Ascending aorta (tissue), 2 donors: ENCODE measurements at regions not wholly inside any gene's neighbourhood (a gene's known extent, or its start where the extent isn't known, plus 50 kb on each side); places are given as distances from the start of the nearest gene placed in this dataset.

Experiments used
- DNase-seq, 2 donors: peaks; one replicate each; pipeline ENCODE4 v3.0.0-alpha.2; 2019; ENCODE audit warnings: low spot score in 2 of 2
- H3K27ac ChIP-seq, 2 donors: fragments of 200-600 bp; sonication (generic); one replicate each; pipeline ENCODE4 v1.5.1; 2016 to 2017; ENCODE audit warnings: mild to moderate bottlenecking in 1 of 2
- H3K27me3 ChIP-seq: fragments of 200-600 bp; sonication (generic); one replicate; pipeline ENCODE4 v1.5.1; 2017
- H3K36me3 ChIP-seq, 2 donors: fragments of 200-600 bp; sonication (generic); one replicate each; pipeline ENCODE4 v1.5.1; 2016
- H3K4me1 ChIP-seq, 2 donors: fragments of 200-600 bp; sonication (generic); one replicate each; pipeline ENCODE4 v1.5.1; 2016 to 2017; ENCODE audit warnings: mild to moderate bottlenecking in 1 of 2
- H3K4me3 ChIP-seq, 2 donors: fragments of 200-600 bp; sonication (generic); one replicate each; pipeline ENCODE4 v1.5.1; 2016 to 2017; ENCODE audit warnings: mild to moderate bottlenecking in 1 of 2
- H3K9me3 ChIP-seq, 2 donors: fragments of 200-600 bp; sonication (generic); one replicate each; pipeline ENCODE4 v1.5.1; 2016
- CTCF ChIP-seq, 3 experiments: fragments of 200-600 bp in 2 of 3; fragments of 450-650 bp in 1 of 3; sonication (generic) in 2 of 3; IDR thresholded peaks; one replicate each; pipeline ENCODE4 v1.5.1; 2016 to 2019; ENCODE audit warnings: antibody characterized with exemption in 3 of 3, mild to moderate bottlenecking in 1 of 3, moderate library complexity in 1 of 3
- intact Hi-C: fragments of 100-400 bp; cut with DNase I; formaldehyde crosslinking; loops from one replicate; pipeline ENCODE4 v1.15.1; 2023

- intact Hi-C loops: no loop called here
- H3K27me3 ChIP-seq: no peaks in the 10 kb centered on the region
- no peak for TF ChIP-seq CTCF (IDR thresholded peaks at IDR 0.05)
Observed at GRCh38 chr5:172548311-172548731, 92.7 kb upstream of the NEURL1B start.

GRCh38 chr5:172546196-172546595 lies 91.9 kb upstream of the SH3PXD2B start:
- Histone ChIP-seq H3K27ac (no peak overlapping the region), H3K36me3 (no peaks in the 10 kb centered on the region), H3K9me3 (no peaks in the 10 kb centered on the region), H3K27me3 (no peaks in the 10 kb centered on the region), H3K4me3 (no peak overlapping the region), H3K4me1 (no peaks in the 10 kb centered on the region)
- no peak for DNase-seq
- TF ChIP-seq CTCF (IDR thresholded peaks at IDR 0.05): no peak
- intact Hi-C loops: no loop called here

More at GRCh38 chr5:172548311-172548731, 92.7 kb upstream of the NEURL1B start:
- H3K4me1 ChIP-seq: no peaks in the 10 kb centered on the region
- H3K36me3 ChIP-seq: no peaks in the 10 kb centered on the region
- DNase-seq: no peak
- no peak overlapping the region for H3K27ac ChIP-seq
- no peaks in the 10 kb centered on the region for H3K9me3 ChIP-seq
- H3K4me3 ChIP-seq: no peak overlapping the region

GRCh38 chr5:172545291-172545801 lies 91.0 kb upstream of the SH3PXD2B start:
- DNase-seq: peak in 1 of 2 donors; percentile 50
- Histone ChIP-seq H3K27ac (no peak overlapping the region), H3K27me3 (no peaks in the 10 kb centered on the region), H3K36me3 (no peaks in the 10 kb centered on the region), H3K4me1 (no peaks in the 10 kb centered on the region), H3K9me3 (no peaks in the 10 kb centered on the region), H3K4me3 (no peak overlapping the region)
- intact Hi-C loops: no loop called here
- TF ChIP-seq CTCF (IDR thresholded peaks at IDR 0.05): no peak

- intact Hi-C loops: no loop called here
- no peak for TF ChIP-seq CTCF (IDR thresholded peaks at IDR 0.05)
- peak in 1 of 2 donors; percentile 47 for DNase-seq
- Histone ChIP-seq H3K27me3 (no peaks in the 10 kb centered on the region), H3K9me3 (no peaks in the 10 kb centered on the region), H3K27ac (no peak overlapping the region), H3K4me1 (no peaks in the 10 kb centered on the region), H3K36me3 (no peaks in the 10 kb centered on the region), H3K4me3 (no peak overlapping the region)
Observed at GRCh38 chr5:172544371-172545095, 90.2 kb upstream of the SH3PXD2B start.

GRCh38 chr5:172543484-172544298 lies 89.4 kb upstream of the SH3PXD2B start:
- intact Hi-C loops: no loop called here
- H3K27ac ChIP-seq: no peak overlapping the region
- H3K36me3 ChIP-seq: no peaks in the 10 kb centered on the region
- peak in 1 of 2 donors; percentile 30 for DNase-seq
- TF ChIP-seq CTCF (IDR thresholded peaks at IDR 0.05): no peak
- H3K4me3 ChIP-seq: no peak overlapping the region
- no peaks in the 10 kb centered on the region for H3K27me3 ChIP-seq
- H3K4me1 ChIP-seq: no peaks in the 10 kb centered on the region
- H3K9me3 ChIP-seq: no peaks in the 10 kb centered on the region
